ENCODE measurements at regions not wholly inside any gene's neighbourhood (a gene's known extent, or its start where the extent isn't known, plus 50 kb on each side); places are given as distances from the start of the nearest gene placed in this dataset.

DNA sequence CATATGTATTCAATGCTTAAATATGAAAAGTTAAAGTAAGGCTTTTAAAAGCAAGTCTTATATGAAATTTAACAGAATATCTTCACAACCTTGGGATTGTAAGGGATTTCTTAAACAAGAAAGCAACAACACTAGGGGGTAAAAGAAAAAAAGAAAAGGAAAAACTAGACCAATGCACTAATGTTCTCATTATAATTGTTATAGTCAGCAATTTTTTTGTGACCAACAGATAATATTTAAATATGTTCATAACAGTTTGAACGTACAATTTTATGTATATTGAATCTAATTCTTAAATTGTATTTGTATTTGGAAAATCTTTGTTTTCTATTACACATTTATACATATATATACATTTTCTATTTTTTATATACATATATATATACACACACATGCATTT, 1397.8 kb upstream of the ADGRB3 start:
- TF ChIP-seq, protein P1, sequence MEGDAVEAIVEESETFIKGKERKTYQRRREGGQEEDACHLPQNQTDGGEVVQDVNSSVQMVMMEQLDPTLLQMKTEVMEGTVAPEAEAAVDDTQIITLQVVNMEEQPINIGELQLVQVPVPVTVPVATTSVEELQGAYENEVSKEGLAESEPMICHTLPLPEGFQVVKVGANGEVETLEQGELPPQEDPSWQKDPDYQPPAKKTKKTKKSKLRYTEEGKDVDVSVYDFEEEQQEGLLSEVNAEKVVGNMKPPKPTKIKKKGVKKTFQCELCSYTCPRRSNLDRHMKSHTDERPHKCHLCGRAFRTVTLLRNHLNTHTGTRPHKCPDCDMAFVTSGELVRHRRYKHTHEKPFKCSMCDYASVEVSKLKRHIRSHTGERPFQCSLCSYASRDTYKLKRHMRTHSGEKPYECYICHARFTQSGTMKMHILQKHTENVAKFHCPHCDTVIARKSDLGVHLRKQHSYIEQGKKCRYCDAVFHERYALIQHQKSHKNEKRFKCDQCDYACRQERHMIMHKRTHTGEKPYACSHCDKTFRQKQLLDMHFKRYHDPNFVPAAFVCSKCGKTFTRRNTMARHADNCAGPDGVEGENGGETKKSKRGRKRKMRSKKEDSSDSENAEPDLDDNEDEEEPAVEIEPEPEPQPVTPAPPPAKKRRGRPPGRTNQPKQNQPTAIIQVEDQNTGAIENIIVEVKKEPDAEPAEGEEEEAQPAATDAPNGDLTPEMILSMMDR (IDR thresholded peaks at IDR 0.05; ENCODE audit: low read length), result no peak
- no peak for TF ChIP-seq EZH2 (optimal IDR thresholded peaks at IDR 0.05; ENCODE audit: low read depth, low read length)
- no peak for TF ChIP-seq EZH2phosphoT487 (IDR thresholded peaks at IDR 0.05; ENCODE audit: low read length)
